Mesodermal cell (in vitro differentiated cells): ENCODE measurements at regions not wholly inside any gene's neighbourhood (a gene's known extent, or its start where the extent isn't known, plus 50 kb on each side); places are given as distances from the start of the nearest gene placed in this dataset.
"Not testable (repeated sequence)": the region's sequence is repeated elsewhere in the genome, so short reads cannot be mapped to it uniquely, and the experiment has no call there.

Source experiments
- H3K27ac ChIP-seq: 2 replicates; pipeline ENCODE4 v1.7.0; 2013; ENCODE audit warnings: mild to moderate bottlenecking, low read depth, low read length, moderate library complexity; ENCODE audit not compliant: severe bottlenecking
- H3K36me3 ChIP-seq: 2 replicates; pipeline ENCODE4 v1.7.1; 2013; ENCODE audit warnings: mild to moderate bottlenecking, low read length, moderate library complexity; ENCODE audit not compliant: control insufficient read depth, insufficient read depth
- H3K4me1 ChIP-seq: one replicate; pipeline ENCODE4 v1.7.1; 2013; ENCODE audit warnings: mild to moderate bottlenecking, low read length; ENCODE audit not compliant: insufficient read depth, control insufficient read depth, poor library complexity, severe bottlenecking
- H3K4me3 ChIP-seq: 2 replicates; pipeline ENCODE4 v1.7.0; 2013; ENCODE audit warnings: low read length, control low read depth, mild to moderate bottlenecking; ENCODE audit not compliant: insufficient read depth, poor library complexity, severe bottlenecking; ENCODE audit errors: extremely low read depth
- H3K9me3 ChIP-seq: 2 replicates; pipeline ENCODE4 v1.7.1; 2013; ENCODE audit warnings: mild to moderate bottlenecking, low read length, moderate library complexity; ENCODE audit not compliant: control insufficient read depth
- WGBS, 2 experiments: methylation state at CpG; one replicate each; pipeline ENCODE4 v1.1.5; 2013; ENCODE audit warnings: missing lambda C conversion rate in 2 of 2; ENCODE audit not compliant: insufficient coverage in 2 of 2; 5-methylcytosine and 5-hydroxymethylcytosine counted together

GRCh38 chrX:46178763-46179162 is 366.5 kb downstream of the ZNF674 start:
- H3K36me3 ChIP-seq = no peaks in the 10 kb centered on the region
- no peaks in the 10 kb centered on the region for H3K9me3 ChIP-seq
- WGBS, 2 experiments = no CpG with 5 or more reads among the region's 1 CpG
- H3K27ac ChIP-seq = no peak overlapping the region
- H3K4me1 ChIP-seq = no peaks in the 10 kb centered on the region
- H3K4me3 ChIP-seq = no peak overlapping the region

- Histone ChIP-seq H3K36me3 (no peaks in the 10 kb centered on the region), H3K9me3 (no peaks in the 10 kb centered on the region), H3K4me1 (no peaks in the 10 kb centered on the region), H3K4me3 (no peak overlapping the region), H3K27ac (no peak overlapping the region)
These were observed 372.1 kb downstream of the ZNF674 start for GRCh38 chrX:46173159-46173558.

- H3K27ac ChIP-seq, H3K4me3 ChIP-seq, H3K4me1 ChIP-seq, H3K36me3 ChIP-seq, H3K9me3 ChIP-seq: not testable (repeated sequence)
- 87 to 92% methylated on average over 2 to 3 of the region's 4 CpGs for WGBS, 2 experiments
These were observed 373.8 kb downstream of the ZNF674 start for GRCh38 chrX:46171457-46171856.

GRCh38 chrX:46169808-46170207 is 375.4 kb downstream of the ZNF674 start:
- Histone ChIP-seq H3K4me1 (peaks cover 4% of the 10 kb centered on the region), H3K4me3 (no peak overlapping the region), H3K36me3 (no peaks in the 10 kb centered on the region), H3K27ac (no peak overlapping the region), H3K9me3 (no peaks in the 10 kb centered on the region)
- WGBS, 2 experiments = no CpG with 5 or more reads among the region's 3 CpGs

- H3K4me3 ChIP-seq = no peak overlapping the region
- H3K36me3 ChIP-seq = no peaks in the 10 kb centered on the region
- H3K4me1 ChIP-seq = peaks cover 4% of the 10 kb centered on the region
- WGBS, 2 experiments = no CpG with 5 or more reads among the region's 3 CpGs
- H3K27ac ChIP-seq = no peak overlapping the region
- no peaks in the 10 kb centered on the region for H3K9me3 ChIP-seq
These were observed 377.0 kb downstream of the ZNF674 start for GRCh38 chrX:46168254-46168653.

- Histone ChIP-seq H3K9me3 (no peaks in the 10 kb centered on the region), H3K4me3 (no peak overlapping the region), H3K4me1 (peaks cover 4% of the 10 kb centered on the region), H3K27ac (no peak overlapping the region), H3K36me3 (no peaks in the 10 kb centered on the region)
- no CpG with 5 or more reads among the region's 3 CpGs for WGBS, 2 experiments
These were observed 379.4 kb downstream of the ZNF674 start for GRCh38 chrX:46165866-46166265.

GRCh38 chrX:46165411-46165810 is 379.8 kb downstream of the ZNF674 start:
- Histone ChIP-seq H3K27ac (no peak overlapping the region), H3K4me1 (peaks cover 4% of the 10 kb centered on the region), H3K9me3 (no peaks in the 10 kb centered on the region), H3K4me3 (no peak overlapping the region), H3K36me3 (no peaks in the 10 kb centered on the region)
- WGBS, 2 experiments = no CpG with 5 or more reads among the region's 2 CpGs

- H3K4me3 ChIP-seq = no peak overlapping the region
- H3K36me3 ChIP-seq = no peaks in the 10 kb centered on the region
- H3K9me3 ChIP-seq = no peaks in the 10 kb centered on the region
- no peaks in the 10 kb centered on the region for H3K4me1 ChIP-seq
- WGBS, 2 experiments = no CpG with 5 or more reads among the region's 2 CpGs
- no peak overlapping the region for H3K27ac ChIP-seq
These were observed 392.5 kb downstream of the ZNF674 start for GRCh38 chrX:46152756-46153155.

- H3K27ac ChIP-seq, H3K4me3 ChIP-seq, H3K36me3 ChIP-seq, H3K4me1 ChIP-seq, H3K9me3 ChIP-seq: not testable (repeated sequence)
- 100% methylated on average over 1 of the region's 5 CpGs; no CpG with 5 or more reads in 1 of the 2 experiments for WGBS, 2 experiments
These were observed 393.9 kb downstream of the ZNF674 start for GRCh38 chrX:46151332-46151731.

GRCh38 chrX:46144566-46144965 is 400.7 kb downstream of the ZNF674 start:
- Histone ChIP-seq H3K4me3 (no peak overlapping the region), H3K4me1 (no peaks in the 10 kb centered on the region), H3K27ac (no peak overlapping the region), H3K36me3 (no peaks in the 10 kb centered on the region), H3K9me3 (no peaks in the 10 kb centered on the region)
- no CpG with 5 or more reads among the region's 1 CpG for WGBS, 2 experiments

GRCh38 chrX:46140272-46140671 is 404.9 kb downstream of the ZNF674 start:
- Histone ChIP-seq H3K4me1 (no peaks in the 10 kb centered on the region), H3K9me3 (no peaks in the 10 kb centered on the region), H3K4me3 (no peak overlapping the region), H3K36me3 (no peaks in the 10 kb centered on the region), H3K27ac (no peak overlapping the region)
- 100% methylated on average over 1 of the region's 2 CpGs; no CpG with 5 or more reads in 1 of the 2 experiments for WGBS, 2 experiments

- Histone ChIP-seq H3K4me1 (no peaks in the 10 kb centered on the region), H3K36me3 (no peaks in the 10 kb centered on the region)
- WGBS, 2 experiments = 57% methylated on average over 1 of the region's 6 CpGs; no CpG with 5 or more reads in 1 of the 2 experiments
These were observed 415.0 kb downstream of the ZNF674 start for GRCh38 chrX:46130247-46130646.

More at GRCh38 chrX:46130247-46130646, 415.0 kb downstream of the ZNF674 start:
- Histone ChIP-seq H3K27ac (no peak overlapping the region), H3K9me3 (no peaks in the 10 kb centered on the region), H3K4me3 (no peak overlapping the region)
